Fibroblast of skin of right biceps (primary cell): ENCODE measurements at regions not wholly inside any gene's neighbourhood (a gene's known extent, or its start where the extent isn't known, plus 50 kb on each side); places are given as distances from the start of the nearest gene placed in this dataset.
"Not testable (repeated sequence)": the region's sequence is repeated elsewhere in the genome, so short reads cannot be mapped to it uniquely, and the experiment has no call there.

Experiments
- DNase-seq: peaks from one replicate; pipeline ENCODE4 v3.0.0-alpha.2; 2013

DNA sequence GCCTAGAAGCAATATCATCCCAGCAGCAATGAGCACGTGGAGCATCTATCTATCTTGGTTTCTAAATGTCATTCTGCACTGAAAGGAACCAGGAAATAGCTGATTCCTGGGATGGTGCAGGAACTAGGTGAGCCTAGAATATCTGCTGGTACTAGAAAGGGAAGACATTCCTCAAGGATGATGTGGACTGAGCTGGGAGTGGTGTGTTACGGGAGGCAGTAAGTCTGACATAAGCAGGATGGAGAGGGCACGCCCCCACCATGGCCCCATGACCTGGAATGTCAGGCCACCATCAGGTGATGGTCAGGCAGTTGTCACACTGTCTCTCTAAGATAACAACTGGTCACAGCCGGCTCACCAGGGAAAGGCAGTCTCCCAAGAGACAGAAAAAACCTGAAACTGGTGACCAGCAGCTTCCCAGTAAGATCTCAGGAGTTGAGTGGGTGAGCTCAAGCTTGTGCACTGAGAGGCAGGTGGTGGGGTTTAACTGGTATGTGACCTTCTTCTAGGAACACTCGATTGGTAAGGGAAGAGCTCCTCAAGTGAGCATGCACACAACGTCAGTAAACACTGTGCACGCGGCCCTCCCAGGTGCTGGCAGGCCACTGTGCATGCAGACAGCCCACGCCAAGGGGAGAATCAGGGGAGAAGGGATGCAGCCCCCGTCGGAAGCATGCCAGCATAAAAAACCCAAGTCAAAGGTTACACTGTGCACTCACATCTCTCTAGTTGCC is 148.7 kb downstream of the ADSS2 start:
- DNase-seq: peak; percentile 46

DNA sequence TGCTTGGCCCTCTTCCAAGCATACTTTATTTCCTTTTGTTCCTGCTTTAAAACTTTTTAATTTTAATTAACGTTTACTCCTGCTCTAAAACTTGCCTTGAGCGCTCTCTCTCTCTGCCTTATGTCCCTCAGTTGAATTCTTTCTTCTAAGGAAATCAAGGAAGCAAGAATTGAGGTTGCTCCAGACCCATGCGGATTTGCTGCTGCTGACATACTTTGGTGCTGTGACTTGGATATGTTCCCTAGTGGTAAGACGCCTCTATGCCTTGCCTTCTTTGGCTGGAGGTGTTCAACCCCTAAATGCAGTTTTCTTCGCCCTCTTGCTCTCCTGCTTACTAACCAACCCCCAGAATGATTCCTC is 148.1 kb downstream of the ADSS2 start:
- no peak for DNase-seq

DNA sequence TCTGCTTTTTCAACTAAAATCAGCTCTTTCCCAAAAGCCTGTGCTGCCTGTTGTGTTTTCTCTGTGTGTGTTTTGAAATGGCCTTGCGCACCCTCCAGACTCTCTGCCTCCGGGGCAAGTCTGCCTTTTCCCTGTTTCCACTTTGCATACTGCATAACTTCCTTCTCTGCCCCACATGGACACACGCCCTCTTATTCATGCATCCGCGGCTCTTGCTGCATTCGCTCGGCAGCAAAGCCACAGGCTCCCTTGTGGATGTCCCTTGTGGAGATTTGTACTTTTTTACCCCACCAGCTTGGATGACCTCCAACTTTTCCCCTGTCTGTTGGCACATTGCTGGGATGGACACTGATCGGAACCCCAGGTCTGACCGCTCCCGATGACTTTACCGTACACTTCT is 147.6 kb downstream of the ADSS2 start:
- DNase-seq: no peak

DNA sequence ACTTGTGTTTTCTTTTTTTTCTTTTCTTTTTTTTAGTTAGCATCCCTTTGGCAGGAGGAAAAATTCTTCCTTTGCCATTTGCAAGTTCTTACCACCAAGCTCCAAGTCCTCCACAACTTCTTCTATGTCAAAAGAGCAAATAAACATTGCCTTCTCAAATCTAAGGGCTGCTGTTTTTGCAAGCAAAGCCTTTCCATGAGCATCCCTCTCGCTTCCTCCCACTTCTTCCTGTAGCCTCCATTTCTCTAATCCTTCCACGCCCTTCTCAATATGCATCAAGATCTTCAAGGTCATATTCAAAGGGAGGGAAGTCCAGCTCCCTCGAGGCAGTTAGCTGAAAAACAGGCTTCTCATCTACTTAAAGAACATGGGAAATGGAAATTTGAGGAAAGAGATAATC is 147.1 kb downstream of the ADSS2 start:
- no peak for DNase-seq

DNA sequence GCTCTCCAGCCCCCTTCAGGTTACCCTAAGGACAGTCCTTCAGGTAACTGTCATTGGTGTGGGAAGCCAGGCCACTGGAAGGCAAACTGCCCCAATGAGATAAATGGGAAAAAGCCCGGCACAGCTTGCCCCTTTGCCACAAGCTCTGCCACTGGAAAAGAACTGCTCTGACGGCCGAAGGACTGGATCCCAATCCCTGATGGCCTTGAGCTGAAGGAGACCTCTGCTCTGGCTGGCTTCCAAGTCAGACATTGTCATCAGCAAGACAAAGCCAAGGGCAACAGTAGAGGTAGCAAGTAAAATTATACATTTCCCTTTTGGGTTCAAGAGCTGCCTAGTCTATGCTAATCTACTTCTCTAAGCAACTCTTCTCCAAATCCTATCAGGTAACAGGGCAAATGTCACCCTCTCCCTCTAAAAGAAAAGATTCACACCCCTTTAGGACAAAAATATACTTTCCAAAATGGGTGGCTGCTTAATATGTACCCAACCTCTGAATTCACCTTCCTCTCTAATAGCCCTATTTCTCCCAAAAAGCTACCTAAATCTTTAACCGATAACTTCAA is 145.8 kb downstream of the ADSS2 start:
- DNase-seq: no peak

DNA sequence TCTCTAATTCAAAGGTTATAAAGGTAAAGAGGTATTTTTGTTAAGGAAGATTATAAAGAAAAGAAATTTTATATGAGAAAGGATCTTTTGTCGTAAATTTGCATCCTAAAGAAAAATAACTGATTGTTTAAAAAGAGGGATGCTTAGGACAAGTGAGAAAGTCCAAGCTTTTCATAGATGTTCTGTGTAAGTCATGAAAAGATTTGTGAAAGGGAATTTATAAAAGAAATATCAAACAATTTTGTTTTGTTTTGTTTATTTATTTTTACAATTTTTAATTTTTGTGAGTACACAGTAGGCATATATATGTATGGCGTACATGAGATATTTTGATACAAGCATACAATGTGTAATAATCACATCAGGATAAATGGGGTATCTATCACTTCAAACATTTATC is 145.2 kb downstream of the ADSS2 start:
- no peak for DNase-seq

DNA sequence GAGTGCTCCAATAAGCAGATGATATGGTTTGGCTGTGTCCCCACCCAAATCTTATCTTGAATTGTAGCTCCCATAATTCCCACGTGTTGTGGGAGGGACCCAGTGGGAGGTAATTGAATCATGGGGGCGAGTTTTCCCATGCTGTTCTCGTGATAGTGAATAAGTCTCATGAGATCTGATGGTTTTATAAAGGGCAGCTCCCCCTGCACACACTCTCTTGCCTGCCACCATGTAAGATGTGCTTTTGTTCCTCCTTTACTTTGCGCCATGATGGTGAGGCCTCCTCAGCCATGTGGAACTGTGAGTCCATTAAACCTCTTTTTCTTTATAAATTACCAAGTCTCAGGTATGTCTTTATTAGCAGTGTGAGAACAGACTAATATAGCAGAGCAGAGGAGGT is 142.5 kb downstream of the ADSS2 start:
- not testable (repeated sequence) for DNase-seq

DNA sequence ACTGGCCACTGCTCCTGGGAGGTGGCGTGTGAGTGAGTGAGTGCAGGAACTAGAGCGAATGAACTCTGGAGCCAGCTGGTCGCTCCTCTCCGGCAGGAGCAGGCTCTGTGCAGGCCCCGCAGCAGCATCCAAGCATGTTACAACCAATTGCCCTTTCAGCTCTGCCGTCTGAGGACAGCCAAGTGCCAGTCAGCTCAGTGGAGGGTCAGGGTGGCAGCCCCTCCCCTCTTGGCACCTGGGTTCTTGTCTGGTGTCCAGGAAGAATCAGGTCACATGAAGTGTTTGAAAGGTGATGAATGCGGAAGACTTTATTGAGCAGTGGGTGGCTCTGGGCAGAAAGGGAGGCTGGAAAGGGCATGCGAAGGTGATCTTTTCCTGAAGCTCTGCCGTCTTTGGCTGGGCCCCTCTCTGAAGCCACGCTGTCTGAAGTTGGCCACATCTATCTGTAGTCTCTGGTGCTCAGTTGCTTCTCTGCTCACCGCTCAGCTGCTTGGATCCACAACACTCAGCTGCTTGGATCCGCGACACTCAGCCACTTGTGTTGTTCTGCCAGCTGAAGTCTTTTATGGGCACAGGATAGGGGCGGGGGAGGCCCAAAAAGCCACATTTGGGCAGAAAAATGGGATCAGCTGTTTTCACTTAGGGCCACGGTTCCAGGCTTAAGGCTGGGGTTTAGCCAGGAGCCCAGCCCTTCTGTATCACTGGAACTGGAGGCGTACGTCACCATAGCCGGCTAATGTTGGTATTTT is 139.8 kb downstream of the ADSS2 start:
- no peak for DNase-seq

DNA sequence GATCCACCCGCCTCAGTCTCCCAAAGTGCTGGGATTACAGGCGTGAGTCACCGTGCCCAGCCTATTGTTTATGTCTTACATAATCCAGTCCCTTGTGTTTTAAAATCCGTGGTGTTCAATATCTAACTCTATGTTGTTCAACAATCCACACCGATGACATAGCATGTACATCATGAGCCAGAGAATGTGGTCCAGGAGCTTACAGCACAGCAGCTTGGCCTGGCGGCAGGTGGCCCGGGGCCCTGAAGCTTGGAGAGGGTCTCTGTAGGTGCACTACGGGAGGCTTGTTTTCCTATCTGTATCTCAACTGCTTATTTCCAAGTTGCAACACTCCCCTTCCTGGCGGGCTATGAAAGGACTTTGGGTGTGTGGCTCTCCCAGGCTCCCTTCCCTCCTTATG is 138.4 kb downstream of the ADSS2 start:
- no peak for DNase-seq

DNA sequence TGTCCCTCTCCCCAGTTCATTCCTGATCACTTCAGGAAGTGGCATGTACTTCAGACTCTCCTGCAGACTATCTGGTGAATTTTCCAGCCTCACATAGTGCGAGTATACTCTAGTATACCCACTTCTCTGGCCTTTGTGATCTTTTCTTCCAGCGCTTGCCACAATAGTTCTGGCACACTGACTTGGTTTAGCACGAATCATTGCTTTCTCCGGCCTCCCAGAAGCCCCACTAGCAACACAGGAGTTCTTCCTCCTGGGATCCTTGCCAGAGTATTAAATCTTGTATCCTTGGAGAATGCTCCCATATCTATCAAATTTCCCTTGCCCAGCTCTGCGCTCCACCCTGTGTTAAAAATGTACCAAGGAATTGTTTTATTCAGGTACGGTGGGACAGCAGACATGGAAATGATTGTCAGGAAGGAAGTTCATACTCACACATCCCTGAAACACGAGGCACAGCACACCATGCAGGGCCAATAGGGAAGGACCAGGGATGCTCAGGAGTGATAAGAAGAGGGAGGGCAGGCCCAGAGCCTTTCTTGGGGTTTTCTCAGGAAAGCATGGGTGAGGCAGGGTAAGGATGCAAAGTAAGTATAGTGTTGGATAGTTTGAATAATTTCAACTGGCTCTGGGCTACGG is 136.7 kb downstream of the ADSS2 start:
- no peak for DNase-seq

DNA sequence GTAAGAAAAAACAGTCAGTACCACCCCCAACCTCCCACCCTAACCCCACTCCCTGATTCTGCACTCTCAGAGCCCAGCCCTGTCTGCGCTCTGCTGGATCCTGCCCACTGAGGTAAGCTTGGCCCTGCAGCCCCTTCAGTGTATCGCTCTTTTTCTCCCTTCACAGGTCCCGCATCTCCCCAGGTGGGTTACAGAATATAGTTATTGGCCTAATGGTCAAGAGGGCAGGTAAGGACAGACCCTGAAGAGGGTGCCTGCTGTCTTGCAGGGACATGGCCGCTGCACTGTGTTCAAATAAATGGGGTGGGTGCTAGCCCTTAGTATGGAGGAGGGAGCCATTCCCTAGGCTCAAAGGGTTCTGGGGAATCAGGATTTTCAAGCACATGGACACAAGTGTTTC is 135.7 kb downstream of the ADSS2 start:
- DNase-seq: no peak

DNA sequence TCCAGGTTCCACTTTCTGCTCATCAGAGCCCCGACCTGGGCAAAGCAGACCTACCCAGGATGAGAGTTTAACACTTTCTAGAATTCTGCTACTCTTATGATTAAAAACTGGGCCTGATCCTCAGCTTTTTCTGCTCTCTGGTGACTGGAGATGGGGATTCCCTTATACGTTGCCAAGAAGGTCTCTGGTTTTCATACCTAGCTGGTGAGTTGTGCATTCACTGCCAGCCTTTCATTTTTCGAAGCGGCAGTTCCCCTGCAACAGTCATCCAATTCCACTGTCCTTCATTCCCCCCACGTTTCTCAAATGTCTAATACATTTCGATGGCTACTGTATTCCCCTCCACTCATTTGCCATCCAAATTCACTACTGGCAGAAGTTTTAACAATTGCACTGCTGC is 135.3 kb downstream of the ADSS2 start:
- peak; percentile 50 for DNase-seq

DNA sequence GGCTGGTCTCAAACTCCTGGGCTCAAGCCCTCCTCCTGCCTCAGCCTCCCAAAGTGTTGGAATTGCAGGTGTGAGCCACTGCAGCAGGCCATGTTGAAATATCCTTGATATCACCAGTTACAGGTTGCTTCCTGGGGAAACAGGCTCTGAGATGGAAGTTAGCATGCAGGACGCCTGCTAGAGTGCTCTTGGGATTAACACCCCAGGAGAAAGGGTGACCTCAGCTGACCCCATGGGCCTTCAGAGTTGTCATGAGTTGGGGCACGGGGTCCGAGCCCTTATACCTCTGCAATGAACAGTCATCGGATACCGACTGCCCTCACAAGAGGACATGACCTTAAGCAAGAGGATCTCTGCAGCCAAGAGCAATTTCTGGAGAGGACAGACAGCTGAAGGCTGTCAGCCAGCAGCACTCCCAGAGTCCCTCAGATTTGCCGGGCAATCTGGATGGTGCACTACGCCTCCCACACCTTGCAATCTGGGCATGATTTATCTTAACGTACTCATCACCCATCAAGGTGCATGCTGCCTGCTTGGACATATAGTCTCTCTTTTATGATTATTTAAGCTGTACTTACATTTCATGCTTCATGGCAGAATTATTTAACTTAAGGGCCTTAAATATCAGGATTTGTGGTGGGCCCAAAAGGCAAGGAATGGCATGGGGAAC is 134.6 kb downstream of the ADSS2 start:
- no peak for DNase-seq

DNA sequence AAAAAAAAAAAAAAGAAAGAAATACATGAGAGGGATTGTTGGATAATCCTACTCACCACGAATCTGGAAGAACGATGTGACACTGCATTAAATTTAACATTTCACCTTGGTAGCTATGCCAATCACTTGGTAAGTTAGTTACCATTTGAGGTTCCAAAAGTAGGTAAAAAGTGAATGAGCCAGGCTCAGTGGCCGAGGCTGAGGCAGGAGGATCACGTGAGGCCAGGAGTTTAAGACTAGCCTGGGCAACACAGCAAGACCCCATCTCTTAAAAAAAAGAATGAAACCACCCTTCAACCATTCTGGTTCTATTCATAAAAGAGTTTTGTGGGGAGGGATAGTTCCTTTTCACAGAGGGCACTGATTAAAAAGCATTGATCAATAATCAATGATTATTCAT is 133.6 kb downstream of the ADSS2 start:
- no peak for DNase-seq

DNA sequence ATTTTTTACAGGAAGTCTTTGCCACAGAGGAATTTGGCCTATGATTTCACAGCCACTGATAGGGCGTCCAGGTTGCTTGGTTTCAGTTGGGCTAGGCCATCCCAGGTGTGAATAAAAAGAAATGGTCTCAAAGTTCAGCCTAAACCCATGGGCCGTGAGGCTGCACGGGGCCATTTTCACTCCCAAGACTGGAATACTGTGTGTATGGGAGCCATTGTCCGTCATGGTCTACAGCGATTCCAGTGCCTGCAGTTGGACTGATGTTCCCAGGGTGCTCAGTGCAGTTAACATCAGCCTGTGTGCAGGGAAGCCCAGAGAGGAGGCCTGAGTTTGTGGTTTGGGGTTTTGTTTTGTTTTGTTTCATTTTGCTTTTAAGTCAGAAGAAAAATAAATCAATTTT is 133.2 kb downstream of the ADSS2 start:
- DNase-seq: no peak

DNA sequence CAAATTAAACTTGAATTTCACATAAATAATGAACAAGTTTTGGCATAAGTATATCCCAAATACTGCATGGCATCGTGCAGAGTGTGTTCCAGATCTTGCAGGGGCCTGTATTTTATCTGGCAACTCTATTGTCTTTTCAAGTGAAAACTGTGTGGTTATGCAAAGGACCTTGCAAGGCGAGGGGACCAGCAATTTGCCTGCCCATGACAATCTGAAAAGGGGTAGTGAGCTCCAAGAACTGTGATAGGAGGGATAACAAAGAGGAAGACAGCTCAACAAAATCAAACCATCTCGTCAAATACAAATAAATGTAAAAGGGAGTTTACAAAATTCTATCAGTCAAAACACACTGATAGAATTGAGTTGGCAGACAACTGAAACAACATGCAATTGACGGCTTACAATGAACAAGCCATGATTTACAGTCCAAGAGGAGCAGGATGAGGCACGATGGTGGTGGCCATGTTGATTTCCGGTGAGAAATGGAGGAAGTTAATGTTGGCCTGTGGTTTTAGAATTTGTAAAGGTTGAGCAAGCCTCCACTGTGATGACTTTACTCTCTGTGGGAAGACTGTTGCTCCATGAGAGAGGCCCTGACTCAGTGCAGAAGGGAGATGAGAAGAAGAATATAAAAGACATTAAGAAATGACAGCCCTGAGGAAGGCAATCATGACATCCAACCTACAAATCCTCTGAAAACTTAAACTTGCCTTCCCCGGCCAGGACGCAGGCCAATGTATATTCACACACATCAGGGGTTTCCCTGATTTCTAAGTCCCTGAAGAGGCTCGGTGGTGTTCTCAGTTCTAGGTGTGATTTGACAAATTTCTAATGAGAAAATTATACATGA is 132.2 kb downstream of the ADSS2 start:
- peak; percentile 85 for DNase-seq

DNA sequence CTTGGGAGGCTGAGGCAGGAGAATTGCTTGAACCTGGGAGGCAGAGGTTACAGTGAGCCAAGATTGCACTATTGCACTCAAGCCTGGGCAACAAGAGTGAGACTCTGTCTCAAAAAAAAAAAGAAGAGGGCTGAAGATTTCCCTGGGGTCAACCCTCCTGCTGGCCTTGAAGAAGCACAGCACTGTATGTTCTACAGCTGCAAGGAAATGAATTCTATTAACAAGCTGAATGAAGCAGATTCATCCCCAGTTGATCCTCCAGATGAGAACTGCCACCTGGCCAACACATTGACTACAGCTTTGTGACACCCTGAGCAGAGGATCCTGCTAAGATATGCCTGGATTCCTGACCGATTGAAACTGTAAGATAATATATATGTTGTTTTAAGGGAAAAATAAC is 129.5 kb downstream of the ADSS2 start:
- DNase-seq: no peak

DNA sequence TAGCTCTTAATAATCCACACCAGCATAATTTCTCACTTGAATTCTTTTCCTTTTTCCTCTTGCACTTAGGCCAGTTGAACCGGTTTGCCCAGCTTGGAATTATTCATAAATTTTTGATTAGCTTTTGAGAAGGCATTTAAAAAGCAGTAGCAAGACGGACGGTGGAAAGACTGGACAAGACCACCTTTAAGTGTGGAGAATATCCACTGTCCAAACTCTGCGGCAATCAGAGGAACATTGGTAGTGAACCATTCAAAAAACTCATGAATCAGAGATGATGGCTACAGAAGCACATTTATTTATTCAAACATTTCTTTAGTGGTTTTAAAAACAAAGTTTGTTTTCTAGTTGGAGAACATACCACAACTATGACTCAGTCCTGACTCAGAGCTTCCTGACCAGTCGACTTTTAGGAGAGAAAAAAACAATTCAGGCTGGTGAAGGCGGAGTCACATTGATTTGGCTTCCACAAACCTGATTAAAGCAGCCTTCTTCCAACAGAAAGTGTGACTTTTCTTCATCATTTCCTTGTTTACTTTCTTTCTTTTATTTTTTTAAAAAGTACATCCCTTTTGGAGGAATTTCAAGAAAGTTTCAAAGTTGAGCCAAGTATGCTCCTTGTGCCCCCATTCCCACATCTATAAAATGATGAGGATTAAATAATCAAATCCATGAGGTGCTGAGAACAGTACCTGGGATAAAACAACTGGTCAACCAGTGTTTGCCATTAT is 128.8 kb downstream of the ADSS2 start:
- peak; percentile 95 for DNase-seq

DNA sequence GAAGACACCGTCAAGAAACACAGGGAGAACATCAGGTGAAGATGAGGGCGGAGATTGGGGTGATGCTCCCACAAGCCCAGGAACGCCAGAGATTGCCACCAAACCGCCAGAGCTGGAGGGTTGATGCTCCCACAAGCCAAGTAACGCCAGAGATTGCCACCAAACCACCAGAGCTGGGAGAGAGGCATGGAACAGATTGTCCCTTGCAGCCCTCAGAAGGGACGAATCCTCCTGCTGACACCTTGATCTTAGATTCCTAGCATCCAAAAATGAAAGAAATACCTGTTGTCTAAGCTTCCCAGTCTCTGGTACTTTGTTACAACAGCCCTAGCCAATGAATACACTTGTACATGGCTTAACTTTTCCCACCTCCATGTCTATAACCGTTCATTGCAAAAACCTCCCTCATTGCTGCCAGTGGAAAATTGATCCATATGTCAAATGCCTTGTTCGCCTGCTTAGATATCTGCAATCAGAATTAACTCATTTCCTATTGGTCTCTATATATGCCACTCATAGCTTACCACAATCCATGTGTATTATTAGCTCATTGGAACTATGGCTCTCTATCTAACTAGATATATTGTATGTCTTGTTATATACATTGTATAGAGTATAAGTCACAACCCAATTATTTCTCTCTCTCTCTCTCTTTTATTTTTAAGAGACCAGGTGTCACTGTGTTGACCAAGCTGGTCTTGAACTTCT is 127.4 kb downstream of the ADSS2 start:
- no peak for DNase-seq

DNA sequence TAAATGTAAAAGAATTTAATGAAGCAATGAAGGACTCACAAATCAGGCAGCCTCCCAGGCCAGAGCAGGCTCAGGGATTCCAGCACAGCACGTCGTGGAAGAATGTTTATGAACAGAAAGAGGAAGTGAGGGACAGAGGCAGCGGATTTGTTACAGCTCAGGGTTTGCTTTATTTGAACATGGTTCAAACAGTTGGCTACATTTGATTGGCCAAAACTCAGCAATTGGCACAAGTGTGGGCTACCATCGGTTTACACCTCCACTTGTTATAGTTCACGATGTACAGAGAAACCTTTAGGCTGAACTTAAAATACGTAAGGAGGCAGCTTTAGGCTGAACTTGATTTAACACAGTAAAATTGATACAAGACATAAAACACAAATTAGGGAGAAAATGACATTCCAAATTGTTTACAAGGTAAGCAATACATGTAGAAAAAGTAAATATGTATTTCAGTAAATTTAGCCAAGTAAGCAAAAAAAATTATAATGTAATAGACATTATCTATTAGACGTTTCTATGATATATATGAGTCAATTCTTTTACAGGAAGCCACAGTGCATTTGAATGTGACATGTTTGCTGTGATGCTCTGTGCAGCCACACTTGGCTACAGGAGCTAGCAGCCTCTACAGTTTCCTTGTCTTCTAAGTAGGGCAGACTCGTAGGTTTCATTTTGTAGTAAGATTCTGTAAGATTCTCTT is 126.5 kb downstream of the ADSS2 start:
- peak; percentile 37 for DNase-seq
